Colonic mucosa (tissue), 4 donors: ENCODE measurements at regions not wholly inside any gene's neighbourhood (a gene's known extent, or its start where the extent isn't known, plus 50 kb on each side); places are given as distances from the start of the nearest gene placed in this dataset.
A peak's percentile ranks its signal among the peaks of the same experiment; 100 is the strongest.

Source experiments
- DNase-seq: peaks from one replicate; pipeline ENCODE4 v3.0.0-alpha.2; 2020
- H3K27ac ChIP-seq: fragments of 200-600 bp; one replicate; pipeline ENCODE4 v1.8.0; 2021
- H3K27me3 ChIP-seq: fragments of 200-600 bp; one replicate; pipeline ENCODE4 v1.8.0; 2021
- H3K36me3 ChIP-seq: fragments of 200-600 bp; one replicate; pipeline ENCODE4 v1.8.0; 2021
- H3K4me1 ChIP-seq: fragments of 200-600 bp; one replicate; pipeline ENCODE4 v1.8.0; 2021; ENCODE audit warnings: mild to moderate bottlenecking
- H3K4me3 ChIP-seq: fragments of 200-600 bp; one replicate; pipeline ENCODE4 v1.8.0; 2021
- H3K9ac ChIP-seq, 2 donors: one replicate each; pipeline ENCODE4 v1.7.0; 2013; ENCODE audit warnings: control low read depth in 2 of 2, low read depth in 2 of 2, low read length in 2 of 2
- H3K9me3 ChIP-seq: fragments of 200-600 bp; one replicate; pipeline ENCODE4 v1.8.0; 2021
- CTCF ChIP-seq: fragments of 200-600 bp; IDR thresholded peaks from one replicate; pipeline ENCODE4 v1.8.0; 2022; ENCODE audit warnings: antibody characterized with exemption, mild to moderate bottlenecking
- intact Hi-C: fragments of 100-400 bp; cut with DNase I; formaldehyde crosslinking; loops from one replicate; pipeline ENCODE4 v1.14.1; 2022
- donor health status: healthy.
- donor health status: DM: no; HTN: no; CAD: no.
- donor health status: DM: no; HTN: no; CAD: no.

DNA sequence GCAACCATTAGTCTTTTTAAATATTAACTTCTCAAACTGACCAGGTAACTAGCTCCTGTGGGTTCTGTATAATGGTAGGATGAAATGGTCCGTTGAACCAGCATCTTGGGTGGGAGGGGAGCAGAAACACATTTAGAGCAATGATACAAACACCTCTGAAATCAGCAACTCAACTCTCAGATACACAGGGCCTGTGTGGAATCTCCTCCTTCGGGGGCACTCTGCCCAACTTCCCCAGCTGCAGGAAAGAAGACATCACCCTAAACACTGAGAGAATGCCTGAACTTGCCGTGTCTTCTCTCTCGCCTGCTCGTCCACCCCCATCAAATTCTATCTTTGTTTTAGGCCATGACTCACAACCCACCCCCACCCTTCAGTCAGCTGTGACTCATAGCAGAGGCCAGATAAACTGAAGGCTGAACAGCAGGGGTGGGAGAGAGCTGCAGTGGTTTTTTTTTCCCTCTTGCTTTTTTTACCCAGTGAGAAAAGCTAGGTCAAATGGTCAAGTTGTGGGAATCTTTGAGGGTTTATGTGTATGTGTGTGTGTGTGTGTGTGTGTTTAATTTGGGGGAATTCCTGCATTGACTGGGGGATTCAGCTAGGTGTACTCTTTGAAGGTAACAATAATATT lies 593.4 kb upstream of the JAG1 start:
- H3K9me3 ChIP-seq, result no peaks in the 10 kb centered on the region
- H3K4me1 ChIP-seq, result no peaks in the 10 kb centered on the region
- no peak overlapping the region for H3K4me3 ChIP-seq
- TF ChIP-seq CTCF, result no peak
- intact Hi-C loops, result no loop called here
- H3K27me3 ChIP-seq, result no peaks in the 10 kb centered on the region
- H3K27ac ChIP-seq, result no peak overlapping the region
- DNase-seq, result peak; percentile 22
- no peak overlapping the region for H3K9ac ChIP-seq
- no peaks in the 10 kb centered on the region for H3K36me3 ChIP-seq

DNA sequence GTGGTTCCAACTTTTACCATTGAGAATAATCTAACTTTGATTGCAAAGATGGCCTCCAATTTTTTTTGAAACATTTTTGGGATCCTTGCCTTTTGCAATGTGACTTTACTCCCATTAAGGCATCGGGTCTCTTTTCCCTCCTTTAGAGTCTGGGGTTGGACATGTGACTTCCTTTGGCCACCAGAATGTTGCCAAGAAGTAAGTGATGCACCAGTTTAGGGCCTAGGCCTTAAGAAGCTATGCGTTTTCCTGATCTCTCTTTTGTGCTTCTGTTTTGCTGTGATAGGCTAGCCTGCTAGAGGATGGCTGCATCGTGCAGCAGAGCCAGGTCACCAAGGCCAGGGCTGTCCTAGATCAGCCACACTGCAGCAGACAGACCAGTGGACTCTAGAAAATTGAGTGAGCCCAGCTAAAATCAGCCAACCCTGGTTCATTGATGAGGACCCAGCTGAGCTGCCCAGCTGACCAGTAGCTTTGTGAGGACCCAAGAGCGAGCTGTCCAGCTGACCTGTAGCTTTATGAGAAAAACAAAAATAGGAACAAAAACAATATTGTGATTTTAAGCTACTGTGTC lies 594.0 kb upstream of the JAG1 start:
- intact Hi-C loops, result no loop called here
- H3K4me3 ChIP-seq, result no peak overlapping the region
- H3K27me3 ChIP-seq, result no peaks in the 10 kb centered on the region
- no peak for TF ChIP-seq CTCF
- DNase-seq, result no peak
- no peak overlapping the region for H3K27ac ChIP-seq
- no peaks in the 10 kb centered on the region for H3K36me3 ChIP-seq
- H3K9me3 ChIP-seq, result no peaks in the 10 kb centered on the region
- no peaks in the 10 kb centered on the region for H3K4me1 ChIP-seq
- no peak overlapping the region for H3K9ac ChIP-seq

DNA sequence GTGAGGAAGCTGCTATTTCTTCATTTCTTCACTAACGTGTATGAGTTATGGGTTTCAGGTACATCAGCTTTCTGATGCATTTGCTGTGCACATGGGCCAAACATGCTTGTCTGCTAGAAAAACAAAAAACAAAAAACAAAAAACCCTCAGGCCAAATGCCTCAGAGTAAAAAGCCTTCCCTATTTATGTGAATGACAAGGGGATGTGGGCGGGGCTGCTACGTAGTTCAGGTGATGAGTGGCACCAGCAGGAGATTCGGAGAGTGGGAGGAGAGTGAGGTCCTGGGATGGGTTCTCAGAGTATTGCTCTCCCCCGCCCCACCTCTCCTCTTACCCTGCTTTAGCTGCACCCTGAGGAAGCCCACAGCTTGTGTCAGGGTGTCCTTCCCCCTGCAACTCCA lies 596.8 kb upstream of the JAG1 start:
- Histone ChIP-seq H3K36me3 (no peaks in the 10 kb centered on the region), H3K4me1 (no peaks in the 10 kb centered on the region), H3K4me3 (no peak overlapping the region), H3K9me3 (no peaks in the 10 kb centered on the region), H3K27me3 (no peaks in the 10 kb centered on the region), H3K9ac (no peak overlapping the region), H3K27ac (no peak overlapping the region)
- intact Hi-C loops, result loop anchor here (5.0 kb wide), 3 partner anchors 598 to 803 kb away; partner anchors contain the start of gene JAG1
- no peak for DNase-seq
- TF ChIP-seq CTCF, result no peak

DNA sequence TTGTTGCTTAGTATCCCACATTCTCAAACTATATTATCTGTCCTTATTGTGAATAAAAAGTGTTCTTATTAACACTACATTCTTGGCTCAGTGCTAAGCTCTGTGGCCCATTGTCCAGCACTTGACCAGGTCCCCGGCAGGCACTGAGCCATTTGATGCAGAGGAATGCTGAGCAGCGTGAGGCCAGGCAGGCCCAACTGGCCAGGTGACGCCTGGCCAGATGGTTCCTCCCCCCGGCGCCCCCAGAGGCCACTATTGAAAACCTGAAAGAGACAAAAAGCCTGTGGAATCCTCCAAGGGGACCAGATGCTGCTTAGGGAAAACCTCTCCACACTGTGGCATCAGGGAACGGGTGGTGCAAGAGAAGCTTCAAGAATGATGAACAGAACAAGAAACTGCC lies 597.5 kb upstream of the JAG1 start:
- no peaks in the 10 kb centered on the region for H3K27me3 ChIP-seq
- TF ChIP-seq CTCF, result no peak
- H3K4me3 ChIP-seq, result no peak overlapping the region
- no peak overlapping the region for H3K9ac ChIP-seq
- DNase-seq, result no peak
- H3K4me1 ChIP-seq, result no peaks in the 10 kb centered on the region
- H3K9me3 ChIP-seq, result no peaks in the 10 kb centered on the region
- intact Hi-C loops, result loop anchor here (5.0 kb wide), 3 partner anchors 599 to 804 kb away; partner anchors contain the start of gene JAG1
- no peaks in the 10 kb centered on the region for H3K36me3 ChIP-seq
- no peak overlapping the region for H3K27ac ChIP-seq

DNA sequence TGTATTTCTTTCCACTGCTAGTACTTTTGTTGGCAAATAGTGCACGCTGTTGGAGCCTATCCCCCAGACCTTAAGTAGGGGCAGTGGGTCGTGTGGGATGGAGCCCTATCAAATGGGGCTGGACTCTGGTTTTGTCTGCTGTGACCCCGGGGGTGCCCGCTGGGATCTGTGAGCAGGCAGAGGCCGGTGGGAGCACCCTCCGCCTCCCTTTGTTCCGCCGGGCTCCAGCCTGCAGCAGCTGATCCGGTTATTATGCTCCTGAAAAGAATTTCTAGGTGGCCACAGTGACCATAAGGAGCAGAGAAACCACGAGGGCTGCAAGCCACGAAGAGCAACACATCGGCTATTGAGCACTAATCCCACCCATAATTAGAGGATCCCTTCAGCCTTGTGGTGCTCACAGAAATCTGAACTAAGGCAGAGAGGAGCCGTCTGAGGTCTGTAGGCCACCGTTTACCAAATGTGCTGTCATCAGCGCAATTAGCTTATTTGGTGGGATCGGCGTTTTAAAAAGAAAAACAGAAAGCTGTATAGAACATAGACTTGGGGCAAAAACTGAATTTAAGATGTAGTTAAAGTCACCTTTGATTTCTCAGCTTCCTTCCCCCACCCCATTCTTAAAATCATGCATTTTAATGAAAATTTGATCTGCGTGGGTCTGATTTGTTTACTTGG lies 598.3 kb upstream of the JAG1 start:
- no peaks in the 10 kb centered on the region for H3K9me3 ChIP-seq
- H3K9ac ChIP-seq, result no peak overlapping the region
- H3K4me1 ChIP-seq, result no peaks in the 10 kb centered on the region
- TF ChIP-seq CTCF, result no peak
- no peaks in the 10 kb centered on the region for H3K27me3 ChIP-seq
- DNase-seq, result no peak
- no peaks in the 10 kb centered on the region for H3K36me3 ChIP-seq
- no peak overlapping the region for H3K27ac ChIP-seq
- intact Hi-C loops, result loop anchor here (5.0 kb wide), 3 partner anchors 600 to 805 kb away; partner anchors contain the start of gene JAG1
- H3K4me3 ChIP-seq, result no peak overlapping the region
